Left ventricle myocardium inferior (tissue), 1 donor: ENCODE measurements at regions not wholly inside any gene's neighbourhood (a gene's known extent, or its start where the extent isn't known, plus 50 kb on each side); places are given as distances from the start of the nearest gene placed in this dataset.

ENCODE experiments used
- DNase-seq: peaks from one replicate; pipeline ENCODE4 v3.0.0-alpha.2; 2020
- H3K27ac ChIP-seq: fragments of 200-600 bp; replicated peaks from 2 replicates; pipeline ENCODE4 v1.8.0; 2021
- H3K27me3 ChIP-seq: fragments of 200-600 bp; 2 replicates; pipeline ENCODE4 v1.8.0; 2021; ENCODE audit warnings: low read depth
- H3K36me3 ChIP-seq: fragments of 200-600 bp; 2 replicates; pipeline ENCODE4 v1.8.0; 2021
- H3K4me1 ChIP-seq: fragments of 200-600 bp; 2 replicates; pipeline ENCODE4 v1.8.0; 2021
- H3K4me3 ChIP-seq: fragments of 200-600 bp; 2 replicates; pipeline ENCODE4 v1.8.0; 2021; ENCODE audit warnings: mild to moderate bottlenecking, moderate library complexity
- H3K9me3 ChIP-seq: fragments of 200-600 bp; replicated peaks from 2 replicates; pipeline ENCODE4 v1.8.0; 2021
- CTCF ChIP-seq: fragments of 200-600 bp; IDR thresholded peaks from 2 replicates; pipeline ENCODE4 v1.8.0; 2021; ENCODE audit warnings: antibody characterized with exemption, mild to moderate bottlenecking, borderline replicate concordance
- intact Hi-C: fragments of 100-400 bp; cut with micrococcal nuclease; formaldehyde crosslinking; loops from one replicate; pipeline ENCODE4 v1.11.0; 2022
- donor health status: DM: no; HTN: yes; CAD: no; lungs with severe emphysema.

DNA sequence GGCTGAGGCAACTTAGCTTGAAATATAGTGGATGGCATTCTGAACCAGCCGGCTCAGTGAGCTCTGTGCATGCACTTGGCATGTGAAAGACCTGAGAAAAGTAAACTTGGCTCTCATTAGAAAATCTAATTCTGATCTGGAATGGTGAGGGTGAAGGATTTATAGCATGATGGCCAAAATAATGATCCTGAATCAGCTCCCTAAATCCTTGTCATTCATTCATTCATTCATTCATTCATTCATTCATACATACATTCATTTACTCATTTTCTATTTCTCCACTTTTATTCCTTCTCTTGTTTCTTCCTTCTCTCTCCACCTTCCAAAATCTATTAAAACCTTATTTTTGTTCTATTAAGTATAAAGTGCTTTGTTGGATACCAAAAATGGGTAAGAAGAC is 681.1 kb downstream of the DHX35 start:
- intact Hi-C loops, result no loop called here
- no peak for TF ChIP-seq CTCF
- Histone ChIP-seq H3K27ac (no peak overlapping the region), H3K36me3 (no peaks in the 10 kb centered on the region), H3K4me3 (no peak overlapping the region), H3K9me3 (no peaks in the 10 kb centered on the region), H3K4me1 (no peaks in the 10 kb centered on the region), H3K27me3 (peaks cover 13% of the 10 kb centered on the region)
- no peak for DNase-seq

GRCh38 chr20:39641423-39641822 is 679.3 kb downstream of the DHX35 start:
- no peak overlapping the region for H3K27ac ChIP-seq
- peaks cover 26% of the 10 kb centered on the region for H3K27me3 ChIP-seq
- TF ChIP-seq CTCF, result no peak
- intact Hi-C loops, result no loop called here
- H3K4me1 ChIP-seq, result no peaks in the 10 kb centered on the region
- no peaks in the 10 kb centered on the region for H3K36me3 ChIP-seq
- H3K4me3 ChIP-seq, result no peak overlapping the region
- no peak for DNase-seq
- H3K9me3 ChIP-seq, result no peaks in the 10 kb centered on the region

DNA sequence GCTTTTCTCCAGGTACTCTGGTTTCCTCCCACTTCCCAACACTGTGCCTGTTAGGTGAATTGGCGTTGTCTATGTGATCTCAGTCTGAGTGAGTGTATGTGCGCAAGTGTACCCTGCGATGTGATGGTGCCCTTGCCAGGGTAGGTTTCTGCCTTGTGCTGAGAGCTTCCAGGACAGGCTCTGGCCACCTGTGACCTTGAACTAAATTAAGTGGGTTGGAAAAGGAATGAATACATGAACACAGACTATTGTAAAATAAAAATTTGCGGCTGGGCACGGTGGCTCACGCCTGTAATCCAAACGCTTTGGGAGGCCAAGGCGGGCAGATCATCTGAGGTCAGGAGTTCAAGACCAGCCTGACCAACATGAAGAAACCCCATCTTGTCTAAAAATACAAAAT is 678.0 kb downstream of the DHX35 start:
- no peaks in the 10 kb centered on the region for H3K9me3 ChIP-seq
- H3K36me3 ChIP-seq, result no peaks in the 10 kb centered on the region
- no peaks in the 10 kb centered on the region for H3K4me1 ChIP-seq
- TF ChIP-seq CTCF, result no peak
- intact Hi-C loops, result no loop called here
- peaks cover 31% of the 10 kb centered on the region for H3K27me3 ChIP-seq
- H3K4me3 ChIP-seq, result no peak overlapping the region
- no peak for DNase-seq
- H3K27ac ChIP-seq, result no peak overlapping the region

DNA sequence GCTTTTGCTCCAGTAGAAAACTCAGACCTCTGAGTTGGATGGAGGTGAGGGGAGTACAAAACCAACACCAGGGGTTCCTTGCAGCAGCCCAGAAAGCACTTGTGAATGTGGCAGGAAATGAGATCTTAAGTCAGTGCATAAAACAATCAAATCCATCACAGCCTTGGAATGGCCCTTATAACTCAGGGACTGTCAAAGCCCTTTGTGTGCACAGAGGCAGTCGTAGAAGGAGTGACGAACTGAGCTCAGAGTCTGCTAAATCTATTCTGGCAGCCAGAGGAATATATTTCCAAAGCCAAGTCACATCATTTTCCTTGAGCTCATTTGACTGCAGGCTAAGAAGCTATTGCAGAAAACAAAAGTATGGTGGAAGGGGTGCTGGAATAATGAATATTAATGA is 676.6 kb downstream of the DHX35 start:
- no peaks in the 10 kb centered on the region for H3K9me3 ChIP-seq

GRCh38 chr20:39633689-39634088 is 671.5 kb downstream of the DHX35 start:
- TF ChIP-seq CTCF, result no peak
- Histone ChIP-seq H3K27me3 (peaks cover 35% of the 10 kb centered on the region), H3K4me3 (no peak overlapping the region), H3K36me3 (no peaks in the 10 kb centered on the region), H3K4me1 (no peaks in the 10 kb centered on the region), H3K9me3 (no peaks in the 10 kb centered on the region), H3K27ac (no peak overlapping the region)
- intact Hi-C loops, result no loop called here
- DNase-seq, result no peak

More for the DNA sequence above, 676.6 kb downstream of the DHX35 start:
- no peaks in the 10 kb centered on the region for H3K4me1 ChIP-seq
- H3K4me3 ChIP-seq, result no peak overlapping the region
- H3K27ac ChIP-seq, result no peak overlapping the region
- H3K27me3 ChIP-seq, result peaks cover 31% of the 10 kb centered on the region
- no peak for TF ChIP-seq CTCF
- intact Hi-C loops, result no loop called here
- no peak for DNase-seq
- no peaks in the 10 kb centered on the region for H3K36me3 ChIP-seq

GRCh38 chr20:39632757-39633156 is 670.6 kb downstream of the DHX35 start:
- H3K4me3 ChIP-seq, result no peak overlapping the region
- no peaks in the 10 kb centered on the region for H3K4me1 ChIP-seq
- no peak overlapping the region for H3K27ac ChIP-seq
- TF ChIP-seq CTCF, result no peak
- intact Hi-C loops, result no loop called here
- H3K36me3 ChIP-seq, result no peaks in the 10 kb centered on the region
- H3K9me3 ChIP-seq, result no peaks in the 10 kb centered on the region
- peaks cover 29% of the 10 kb centered on the region for H3K27me3 ChIP-seq
- no peak for DNase-seq
